ENCODE measurements at regions not wholly inside any gene's neighbourhood (a gene's known extent, or its start where the extent isn't known, plus 50 kb on each side); places are given as distances from the start of the nearest gene placed in this dataset.

DNA sequence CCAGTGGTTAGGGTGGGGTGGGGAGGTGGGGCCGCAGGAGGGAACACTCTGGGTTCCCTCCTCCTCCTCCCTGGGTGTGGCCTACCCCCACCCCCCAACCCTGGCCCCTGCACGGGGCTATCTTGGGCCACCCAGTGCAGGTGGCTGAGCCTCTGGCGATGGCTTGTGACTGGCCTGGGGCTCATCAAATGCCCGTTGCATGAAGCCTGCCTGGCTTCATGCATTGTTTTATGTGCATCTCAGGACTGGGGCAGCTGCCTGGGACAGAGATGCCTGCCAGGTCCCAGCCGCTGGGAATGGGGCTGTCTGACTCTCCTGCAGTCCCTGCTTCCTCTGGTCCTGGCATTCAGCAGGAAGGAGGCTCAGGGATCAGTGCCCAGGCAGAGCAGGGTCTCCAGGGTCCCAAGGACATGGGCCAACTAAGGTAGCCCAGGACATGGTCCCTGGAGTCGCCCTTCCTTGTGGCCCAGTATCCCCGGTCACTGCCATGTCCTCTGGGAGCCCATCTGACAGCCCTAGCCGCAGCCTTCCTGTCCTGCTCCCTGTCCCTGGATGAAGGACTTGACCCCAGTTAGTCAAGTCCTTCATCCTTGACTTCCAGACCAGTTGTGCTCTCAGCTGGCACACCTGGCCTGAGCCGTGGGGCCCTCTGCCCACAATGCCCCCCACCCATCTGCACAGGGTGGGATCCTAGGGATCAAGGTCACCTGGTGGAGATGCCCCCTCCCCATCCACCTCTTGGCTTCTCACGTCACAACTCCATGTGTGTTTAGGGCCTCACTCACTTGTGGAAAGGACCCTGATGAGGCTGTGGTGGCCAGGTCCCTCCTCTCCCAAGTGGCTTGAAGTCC lies 112.1 kb upstream of the FGF3 start:
- no peak for DNase-seq (ENCODE audit: low read depth)
- no peak overlapping the region for H3K4me3 ChIP-seq (ENCODE audit: low read length)
- TF ChIP-seq, protein P1, sequence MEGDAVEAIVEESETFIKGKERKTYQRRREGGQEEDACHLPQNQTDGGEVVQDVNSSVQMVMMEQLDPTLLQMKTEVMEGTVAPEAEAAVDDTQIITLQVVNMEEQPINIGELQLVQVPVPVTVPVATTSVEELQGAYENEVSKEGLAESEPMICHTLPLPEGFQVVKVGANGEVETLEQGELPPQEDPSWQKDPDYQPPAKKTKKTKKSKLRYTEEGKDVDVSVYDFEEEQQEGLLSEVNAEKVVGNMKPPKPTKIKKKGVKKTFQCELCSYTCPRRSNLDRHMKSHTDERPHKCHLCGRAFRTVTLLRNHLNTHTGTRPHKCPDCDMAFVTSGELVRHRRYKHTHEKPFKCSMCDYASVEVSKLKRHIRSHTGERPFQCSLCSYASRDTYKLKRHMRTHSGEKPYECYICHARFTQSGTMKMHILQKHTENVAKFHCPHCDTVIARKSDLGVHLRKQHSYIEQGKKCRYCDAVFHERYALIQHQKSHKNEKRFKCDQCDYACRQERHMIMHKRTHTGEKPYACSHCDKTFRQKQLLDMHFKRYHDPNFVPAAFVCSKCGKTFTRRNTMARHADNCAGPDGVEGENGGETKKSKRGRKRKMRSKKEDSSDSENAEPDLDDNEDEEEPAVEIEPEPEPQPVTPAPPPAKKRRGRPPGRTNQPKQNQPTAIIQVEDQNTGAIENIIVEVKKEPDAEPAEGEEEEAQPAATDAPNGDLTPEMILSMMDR (conservative IDR thresholded peaks at IDR 0.05; ENCODE audit: low read length) = no peak

DNA sequence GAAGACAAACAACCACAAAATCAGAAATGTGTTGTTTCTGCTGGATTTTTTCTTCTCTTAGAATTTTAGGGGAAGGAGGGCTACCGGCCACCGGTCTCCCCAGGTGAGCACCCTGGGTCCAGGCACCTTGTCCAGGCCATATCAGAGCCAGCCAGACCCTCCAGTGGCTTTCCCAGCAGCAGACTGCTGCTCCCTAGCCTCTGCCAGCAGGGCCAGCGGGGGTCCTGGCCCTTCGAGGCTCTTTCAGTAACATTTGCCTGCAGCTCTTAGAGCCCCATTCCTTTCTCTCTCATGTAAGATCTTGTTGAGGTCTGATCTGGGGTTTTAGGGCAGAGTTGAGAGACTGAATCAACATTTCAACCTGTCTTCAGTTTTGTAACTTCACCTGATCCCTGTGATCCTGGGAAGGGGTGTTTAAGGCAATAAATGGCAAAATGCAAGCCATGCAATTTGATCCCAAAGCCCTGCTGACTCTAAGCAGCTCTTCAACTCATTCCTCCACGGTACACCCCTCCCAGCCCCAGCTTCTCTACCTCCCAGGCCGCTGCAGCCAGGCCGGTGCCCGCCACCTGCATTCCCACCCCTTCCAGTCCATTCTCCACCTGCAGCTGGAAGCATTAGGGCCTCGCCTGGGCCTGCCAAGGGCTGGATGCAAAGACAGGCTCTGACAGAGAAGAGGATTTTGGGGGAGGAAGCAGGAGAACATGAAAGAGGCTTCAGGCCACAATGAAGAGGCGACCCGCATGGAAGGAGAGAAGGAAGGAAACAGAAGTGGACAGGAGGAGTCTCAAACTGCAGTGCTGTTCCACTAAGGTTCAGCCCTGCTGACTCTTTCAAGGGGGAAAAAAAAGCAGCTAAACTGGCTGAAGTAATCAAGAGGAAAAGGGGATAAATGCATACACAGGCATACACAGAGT lies 113.0 kb upstream of the FGF3 start:
- TF ChIP-seq, protein P1 (conservative IDR thresholded peaks at IDR 0.05; ENCODE audit: low read length) = no peak
- H3K4me3 ChIP-seq (ENCODE audit: low read length) = no peak overlapping the region
- DNase-seq (ENCODE audit: low read depth) = no peak

DNA sequence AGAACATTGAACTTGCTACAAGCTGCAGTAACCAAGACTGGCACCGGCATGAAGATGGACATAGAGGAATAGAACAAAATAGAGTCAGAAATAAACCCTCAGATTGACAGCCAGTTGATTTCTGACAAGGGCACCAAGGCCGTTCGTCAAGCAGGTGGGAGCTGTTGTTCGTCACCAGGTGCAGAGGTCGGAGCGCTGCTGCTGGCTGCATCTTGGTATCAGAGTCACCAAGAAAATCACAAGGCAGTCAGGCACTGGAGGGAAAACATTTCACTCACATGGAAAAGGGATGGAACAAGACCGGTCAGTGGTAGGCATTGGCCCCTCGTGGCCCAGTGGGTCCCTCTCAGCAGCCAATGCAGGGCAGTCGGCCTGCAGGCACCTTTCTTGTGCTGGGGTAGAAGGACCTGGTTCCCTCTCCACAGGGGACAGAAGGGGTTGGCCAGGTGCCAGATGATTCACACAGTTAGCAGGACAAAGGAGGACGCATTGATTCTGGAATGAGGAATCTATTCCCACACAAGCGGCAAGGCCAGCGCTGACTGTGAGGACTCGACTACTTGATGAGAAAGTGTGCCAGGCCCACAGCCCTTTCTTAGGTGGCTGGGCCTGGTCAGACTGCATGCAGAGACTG lies 115.8 kb upstream of the FGF3 start:
- TF ChIP-seq, protein P1 (conservative IDR thresholded peaks at IDR 0.05; ENCODE audit: low read length) = no peak
- no peak overlapping the region for H3K4me3 ChIP-seq (ENCODE audit: low read length)
- DNase-seq (ENCODE audit: low read depth) = no peak

DNA sequence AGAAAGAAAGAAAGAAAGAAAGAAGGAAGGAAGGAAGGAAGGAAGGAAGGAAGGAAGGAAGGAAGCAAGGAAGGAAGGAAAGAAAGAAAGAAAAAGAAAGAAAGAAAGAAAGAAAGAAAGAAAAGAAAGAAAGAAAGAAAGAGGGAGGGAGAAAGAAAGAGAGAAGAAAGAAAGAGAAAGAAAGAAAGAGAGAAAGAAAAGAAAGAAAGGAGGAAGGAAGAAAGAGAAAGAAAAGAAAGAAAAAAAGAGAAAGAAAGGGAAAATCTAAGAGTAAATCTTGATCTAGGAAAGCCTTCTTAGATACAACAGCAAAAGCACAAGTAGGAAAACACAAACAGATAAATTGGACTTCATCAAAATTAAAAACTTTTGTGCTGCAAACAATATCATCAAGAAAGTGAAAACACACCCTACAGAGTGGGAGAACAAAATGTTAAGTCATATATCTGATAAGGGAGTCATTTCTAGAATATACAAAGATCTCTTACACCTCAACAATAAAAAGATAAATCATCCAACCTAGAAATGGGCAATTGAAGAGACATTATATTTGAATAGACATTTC lies 116.8 kb upstream of the FGF3 start:
- no peak overlapping the region for H3K4me3 ChIP-seq (ENCODE audit: low read length)
- TF ChIP-seq, protein P1 (conservative IDR thresholded peaks at IDR 0.05; ENCODE audit: low read length) = no peak
- no peak for DNase-seq (ENCODE audit: low read depth)

DNA sequence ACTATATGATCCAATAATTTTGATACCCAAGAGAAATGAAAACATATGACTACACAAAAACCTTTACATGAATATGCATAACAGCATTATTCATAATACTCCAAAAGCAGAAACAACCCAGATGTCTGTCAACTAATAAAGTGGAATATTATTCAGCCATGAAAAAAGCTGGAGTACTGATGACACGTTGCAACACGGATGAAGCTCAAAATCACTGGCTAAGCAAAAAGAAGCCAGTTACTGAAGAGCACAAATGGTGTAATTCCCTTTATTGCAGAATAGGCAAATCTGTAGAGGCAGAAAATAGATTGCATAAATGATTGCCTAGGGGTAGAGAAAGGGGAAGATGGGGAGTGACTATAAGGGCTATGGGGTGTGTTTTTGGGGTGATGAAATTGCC lies 117.6 kb upstream of the FGF3 start:
- no peak for DNase-seq (ENCODE audit: low read depth)

DNA sequence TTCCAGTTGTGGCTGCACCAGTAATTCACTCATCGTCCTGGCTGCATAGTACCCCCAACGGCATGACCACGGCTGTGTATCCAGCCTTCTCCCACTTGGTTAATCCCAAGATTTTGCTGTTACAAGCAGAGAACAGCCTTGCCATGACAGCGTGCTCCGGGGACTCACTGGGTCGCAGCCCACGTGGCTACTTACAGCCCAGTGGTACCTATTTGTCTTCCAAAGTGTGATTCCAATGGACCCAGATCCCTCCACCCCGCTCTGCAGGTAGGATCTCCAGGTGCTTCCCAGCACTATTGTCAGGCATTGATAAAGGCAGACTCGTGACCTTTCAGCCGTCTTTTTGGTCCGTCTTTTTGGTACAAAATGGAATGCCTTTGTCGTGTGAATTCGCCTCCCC lies 119.0 kb upstream of the FGF3 start:
- TF ChIP-seq, protein P1 (conservative IDR thresholded peaks at IDR 0.05; ENCODE audit: low read length) = no peak
- DNase-seq (ENCODE audit: low read depth) = no peak
- H3K4me3 ChIP-seq (ENCODE audit: low read length) = no peak overlapping the region

More for the DNA sequence above, 117.6 kb upstream of the FGF3 start:
- TF ChIP-seq, protein P1 (conservative IDR thresholded peaks at IDR 0.05; ENCODE audit: low read length) = no peak
- no peak overlapping the region for H3K4me3 ChIP-seq (ENCODE audit: low read length)
